IMR-90 (cell line): ENCODE measurements at regions not wholly inside any gene's neighbourhood (a gene's known extent, or its start where the extent isn't known, plus 50 kb on each side); places are given as distances from the start of the nearest gene placed in this dataset.

ENCODE experiments used
- ATAC-seq: fragments of 200-7000 bp; cut with Tn5 transposase; 2 replicates; pipeline ENCODE4 v1.9.1; 2020; ENCODE audit warnings: low read depth, mild to moderate bottlenecking, moderate library complexity
- BruUV-seq: library from RNA; stranded (reverse); fragments of 400-500 nt; replicated peaks from 2 replicates; lab custom pipeline; 2021; lab: Mats Ljungman, UMichigan
- CTCF ChIA-PET: fragments of 300-600 bp; formaldehyde crosslinking; extraction: SDS; loops from one replicate; lab custom pipeline; 2021; ENCODE audit warnings: antibody characterized with exemption; lab: Yijun Ruan, JAX
- POLR2A ChIA-PET: fragments of 300-600 bp; sonication (Branson Sonifier 250); formaldehyde crosslinking; loops from one replicate; lab custom pipeline; 2022; ENCODE audit warnings: antibody characterized with exemption; ENCODE audit not compliant: unreplicated experiment; lab: Charles Lee
- DNase-seq: peaks from one replicate; pipeline ENCODE4 v3.0.0; 2013
- H2AFZ ChIP-seq: replicated peaks from 2 replicates; pipeline ENCODE3; 2013; ENCODE audit warnings: low read length, mild to moderate bottlenecking; ENCODE audit not compliant: poor library complexity
- H2AK5ac ChIP-seq: 2 replicates; pipeline ENCODE4 v1.6.1; 2013; ENCODE audit warnings: low read depth, low read length, inconsistent platforms
- H2AK9ac ChIP-seq: replicated peaks from 2 replicates; pipeline ENCODE3; 2013; ENCODE audit warnings: mild to moderate bottlenecking, low read depth, low read length, moderate library complexity; ENCODE audit not compliant: poor library complexity
- H2BK120ac ChIP-seq: 2 replicates; pipeline ENCODE4 v1.6.1; 2013; ENCODE audit warnings: low read depth, low read length, inconsistent platforms
- H2BK15ac ChIP-seq: 3 replicates; pipeline ENCODE4 v1.6.1; 2013; ENCODE audit warnings: low read depth, low read length, inconsistent platforms
- H2BK20ac ChIP-seq: 2 replicates; pipeline ENCODE4 v1.6.1; 2013; ENCODE audit warnings: low read depth, mild to moderate bottlenecking, inconsistent platforms, low read length, moderate library complexity
- H2BK5ac ChIP-seq: 2 replicates; pipeline ENCODE4 v1.6.1; 2013; ENCODE audit warnings: mild to moderate bottlenecking, low read depth, low read length, inconsistent platforms; ENCODE audit not compliant: poor library complexity, severe bottlenecking
- H3K14ac ChIP-seq: replicated peaks from 2 replicates; pipeline ENCODE4 v1.6.1; 2013; ENCODE audit warnings: low read depth, low read length, inconsistent platforms
- H3K18ac ChIP-seq: 2 replicates; pipeline ENCODE4 v1.6.1; 2013; ENCODE audit warnings: low read depth, low read length, control low read depth
- H3K23ac ChIP-seq: 2 replicates; pipeline ENCODE4 v1.6.1; 2013; ENCODE audit warnings: low read depth, low read length, inconsistent platforms
- H3K27ac ChIP-seq: 2 replicates; pipeline ENCODE4 v1.5.1; 2013; ENCODE audit warnings: mild to moderate bottlenecking, control low read depth, low read length; ENCODE audit not compliant: insufficient read depth
- H3K27me3 ChIP-seq: 2 replicates; pipeline ENCODE4 v1.6.1; 2013; ENCODE audit warnings: low read length; ENCODE audit not compliant: control insufficient read depth, insufficient read depth
- H3K36me3 ChIP-seq: 2 replicates; pipeline ENCODE4 v1.6.1; 2013; ENCODE audit warnings: low read length, mixed read lengths; ENCODE audit not compliant: control insufficient read depth, insufficient read depth
- H3K4ac ChIP-seq: 2 replicates; pipeline ENCODE4 v1.6.1; 2013; ENCODE audit warnings: low read depth, low read length, inconsistent platforms
- H3K4me1 ChIP-seq: 2 replicates; pipeline ENCODE4 v1.6.1; 2013; ENCODE audit warnings: low read length, mixed read lengths; ENCODE audit not compliant: control insufficient read depth, insufficient read depth
- H3K4me2 ChIP-seq: 2 replicates; pipeline ENCODE4 v1.6.1; 2013; ENCODE audit warnings: low read depth, mild to moderate bottlenecking, control low read depth, low read length, moderate library complexity
- H3K4me3 ChIP-seq: 2 replicates; pipeline ENCODE4 v1.5.1; 2013; ENCODE audit warnings: low read depth, mild to moderate bottlenecking, control low read depth, low read length, moderate library complexity; ENCODE audit not compliant: insufficient read depth
- H3K56ac ChIP-seq: 2 replicates; pipeline ENCODE4 v1.6.1; 2013; ENCODE audit warnings: low read length, inconsistent platforms; ENCODE audit not compliant: insufficient read depth; ENCODE audit errors: extremely low read depth
- H3K79me1 ChIP-seq, 2 experiments: 2 replicates each; pipeline ENCODE4 v1.6.1; 2013; ENCODE audit warnings: low read length in 2 of 2, inconsistent platforms in 1 of 2, low read depth in 1 of 2
- H3K9ac ChIP-seq: 2 replicates; pipeline ENCODE4 v1.6.1; 2013; ENCODE audit warnings: low read depth, low read length, control low read depth
- H3K9me1 ChIP-seq: 2 replicates; pipeline ENCODE4 v1.6.1; 2013; ENCODE audit warnings: low read length, inconsistent platforms; ENCODE audit not compliant: insufficient read depth
- H3K9me3 ChIP-seq: 2 replicates; pipeline ENCODE4 v1.6.1; 2013; ENCODE audit warnings: low read length; ENCODE audit not compliant: control insufficient read depth, insufficient read depth
- H4K20me1 ChIP-seq: 2 replicates; pipeline ENCODE4 v1.6.1; 2013; ENCODE audit warnings: low read length, inconsistent platforms; ENCODE audit not compliant: insufficient read depth
- H4K5ac ChIP-seq: 2 replicates; pipeline ENCODE4 v1.6.1; 2013; ENCODE audit warnings: mild to moderate bottlenecking, low read depth, low read length, control low read depth
- H4K8ac ChIP-seq, 2 experiments: 2 replicates each; pipeline ENCODE4 v1.6.1; 2013; ENCODE audit warnings: low read depth in 2 of 2, low read length in 2 of 2, control low read depth in 1 of 2, inconsistent platforms in 1 of 2
- H4K91ac ChIP-seq: 2 replicates; pipeline ENCODE4 v1.6.1; 2013; ENCODE audit warnings: low read depth, low read length, inconsistent platforms; ENCODE audit not compliant: insufficient read depth
- BHLHE40 ChIP-seq: fragments of 150-350 bp; IDR thresholded peaks from 2 replicates; pipeline ENCODE4 v1.6.1; 2016; ENCODE audit warnings: mild to moderate bottlenecking, low read depth, low read length
- CEBPB ChIP-seq: IDR thresholded peaks from 2 replicates; pipeline ENCODE4 v1.6.1; 2012; ENCODE audit warnings: low read depth, low read length, improper control_type of control experiment
- CHD1 ChIP-seq: IDR thresholded peaks from 2 replicates; pipeline ENCODE4 v1.6.1; 2012; ENCODE audit warnings: low read depth, low read length, improper control_type of control experiment
- CTCF ChIP-seq: conservative IDR thresholded peaks from 2 replicates; pipeline ENCODE4 v1.5.1; 2012; ENCODE audit warnings: mild to moderate bottlenecking, low read depth, low read length, improper control_type of control experiment
- FOS ChIP-seq: fragments of 150-350 bp; IDR thresholded peaks from 2 replicates; pipeline ENCODE4 v1.6.1; 2016; ENCODE audit warnings: low read depth, low read length
- MAFK ChIP-seq: IDR thresholded peaks from 2 replicates; pipeline ENCODE4 v1.6.1; 2012; ENCODE audit warnings: low read depth, low read length, improper control_type of control experiment
- MAZ ChIP-seq: IDR thresholded peaks from 2 replicates; pipeline ENCODE4 v1.6.1; 2012; ENCODE audit warnings: low read depth, mild to moderate bottlenecking, low read length, improper control_type of control experiment, moderate library complexity, borderline replicate concordance
- MXI1 ChIP-seq: IDR thresholded peaks from 2 replicates; pipeline ENCODE4 v1.6.1; 2012; ENCODE audit warnings: low read depth, mild to moderate bottlenecking, low read length, moderate library complexity, borderline replicate concordance
- NFE2L2 ChIP-seq: fragments of 150-350 bp; IDR thresholded peaks from 2 replicates; pipeline ENCODE4 v1.6.1; 2016; ENCODE audit warnings: low read depth, mild to moderate bottlenecking, low read length
- POLR2A ChIP-seq: IDR thresholded peaks from 2 replicates; pipeline ENCODE4 v1.6.1; 2012; ENCODE audit warnings: mild to moderate bottlenecking, low read depth, low read length
- RAD21 ChIP-seq: IDR thresholded peaks from 2 replicates; pipeline ENCODE4 v1.6.1; 2012; ENCODE audit warnings: low read length, improper control_type of control experiment
- RCOR1 ChIP-seq: IDR thresholded peaks from 2 replicates; pipeline ENCODE4 v1.6.1; 2012; ENCODE audit warnings: mild to moderate bottlenecking, low read length, improper control_type of control experiment; ENCODE audit not compliant: insufficient replicate concordance
- RFX5 ChIP-seq: IDR thresholded peaks from 2 replicates; pipeline ENCODE4 v1.8.0; 2012; ENCODE audit warnings: low read depth, mild to moderate bottlenecking, low read length, moderate library complexity
- SMC3 ChIP-seq: fragments of 150-350 bp; IDR thresholded peaks from 2 replicates; pipeline ENCODE4 v1.6.1; 2016; ENCODE audit warnings: low read depth, mild to moderate bottlenecking, antibody characterized with exemption, low read length, moderate library complexity
- USF2 ChIP-seq: fragments of 150-350 bp; IDR thresholded peaks from 2 replicates; pipeline ENCODE4 v1.6.1; 2017; ENCODE audit warnings: mild to moderate bottlenecking, antibody characterized with exemption, low read length, low read depth
- WGBS, 2 experiments: methylation state at CpG; one replicate each; pipeline versions ENCODE4 v1.1.5 to v1.1.7; 2013; ENCODE audit warnings: missing lambda C conversion rate in 2 of 2; ENCODE audit not compliant: insufficient read length in 1 of 2; ENCODE audit errors: extremely low coverage in 2 of 2; 5-methylcytosine and 5-hydroxymethylcytosine counted together
- dilution Hi-C: fragments of 300-500 bp; cut with HindIII; formaldehyde crosslinking; loops from one replicate; pipeline ENCODE4 v1.14.3; 2018; ENCODE audit warnings: low sequenced_read_pairs; ENCODE audit not compliant: unreplicated experiment
- in situ Hi-C: fragments of 300-500 bp; cut with MboI; formaldehyde crosslinking; loops from 3 replicates; pipeline ENCODE4 v1.14.3; 2019; ENCODE audit warnings: low sequenced_read_pairs, inconsistent platforms, mixed read lengths
- intact Hi-C: fragments of 100-400 bp; cut with micrococcal nuclease; formaldehyde crosslinking; loops from 2 replicates; pipeline ENCODE4 v1.10.0; 2022
- TF ChIP-seq, protein P1 (sequence below): fragments of 150-350 bp; IDR thresholded peaks from 2 replicates; pipeline ENCODE4 v1.6.1; 2016; ENCODE audit warnings: low read depth, mild to moderate bottlenecking, low read length, moderate library complexity, borderline replicate concordance

DNA sequence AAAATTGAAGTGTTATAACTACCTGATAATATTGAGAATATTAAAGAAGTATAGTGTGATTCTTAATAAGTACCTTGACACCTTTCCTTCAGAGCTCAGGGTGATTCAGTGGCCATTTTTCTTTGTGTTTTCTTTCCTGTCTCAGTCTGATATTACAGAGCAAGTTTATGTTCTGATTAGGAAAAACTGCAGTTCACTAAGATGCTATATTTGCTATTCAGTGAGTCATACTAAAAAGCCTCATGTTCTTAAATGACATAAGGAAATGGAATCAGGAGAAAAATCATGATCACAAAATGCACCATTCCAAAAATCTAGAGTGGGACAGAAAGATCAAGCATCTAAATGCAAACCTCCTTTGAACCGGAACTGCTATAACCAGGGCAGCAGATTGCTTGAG, 390.6 kb upstream of the ATP2B1 start:
- H2BK20ac ChIP-seq = no peak overlapping the region
- no peak overlapping the region for H3K23ac ChIP-seq
- H2BK120ac ChIP-seq = no peak overlapping the region
- no peak overlapping the region for H3K4ac ChIP-seq
- no peak overlapping the region for H2AFZ ChIP-seq
- H3K14ac ChIP-seq = no peak overlapping the region
- H4K20me1 ChIP-seq = no peaks in the 10 kb centered on the region
- intact Hi-C loops = no loop called here
- ChIA-PET POLR2A (no interaction called here), CTCF (no interaction called here)
- H4K5ac ChIP-seq = no peak overlapping the region
- no peak overlapping the region for H4K91ac ChIP-seq
- no peaks in the 10 kb centered on the region for H3K9me3 ChIP-seq
- no peaks in the 10 kb centered on the region for H3K36me3 ChIP-seq
- no peak overlapping the region for H2BK15ac ChIP-seq
- in situ Hi-C loops = no loop called here
- H3K9me1 ChIP-seq = no peaks in the 10 kb centered on the region; the same call in 1 of the 2 replicates
- no peak overlapping the region for H2BK5ac ChIP-seq
- no peak overlapping the region for H3K4me2 ChIP-seq
- no peak for TF ChIP-seq CTCF
- TF ChIP-seq CHD1 = no peak
- TF ChIP-seq SMC3 = no peak
- no peak for TF ChIP-seq FOS
- no peak for TF ChIP-seq RAD21
- TF ChIP-seq RCOR1 = no peak
- TF ChIP-seq MAZ = no peak
- TF ChIP-seq CEBPB = no peak
- TF ChIP-seq POLR2A = no peak
- TF ChIP-seq USF2 = no peak
- TF ChIP-seq MXI1 = no peak
- TF ChIP-seq BHLHE40 = no peak
- no peak for TF ChIP-seq NFE2L2
- TF ChIP-seq RFX5 = no peak
- TF ChIP-seq, protein P1, sequence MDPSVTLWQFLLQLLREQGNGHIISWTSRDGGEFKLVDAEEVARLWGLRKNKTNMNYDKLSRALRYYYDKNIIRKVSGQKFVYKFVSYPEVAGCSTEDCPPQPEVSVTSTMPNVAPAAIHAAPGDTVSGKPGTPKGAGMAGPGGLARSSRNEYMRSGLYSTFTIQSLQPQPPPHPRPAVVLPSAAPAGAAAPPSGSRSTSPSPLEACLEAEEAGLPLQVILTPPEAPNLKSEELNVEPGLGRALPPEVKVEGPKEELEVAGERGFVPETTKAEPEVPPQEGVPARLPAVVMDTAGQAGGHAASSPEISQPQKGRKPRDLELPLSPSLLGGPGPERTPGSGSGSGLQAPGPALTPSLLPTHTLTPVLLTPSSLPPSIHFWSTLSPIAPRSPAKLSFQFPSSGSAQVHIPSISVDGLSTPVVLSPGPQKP = no peak
- TF ChIP-seq MAFK = no peak
- H2AK5ac ChIP-seq = no peak overlapping the region
- dilution Hi-C loops = no loop called here
- H3K56ac ChIP-seq = no peak overlapping the region
- H3K18ac ChIP-seq = no peak overlapping the region; the same call in 1 of the 2 replicates
- no peak overlapping the region for H3K9ac ChIP-seq
- H3K27me3 ChIP-seq = no peaks in the 10 kb centered on the region
- no peak overlapping the region for H2AK9ac ChIP-seq
- H3K4me3 ChIP-seq = no peak overlapping the region
- ATAC-seq = peak; percentile 74
- H3K4me1 ChIP-seq = peaks cover 3% of the 10 kb centered on the region
- H3K79me1 ChIP-seq = no peaks in the 10 kb centered on the region
- no peak overlapping the region for H4K8ac ChIP-seq
- no CpG with 5 or more reads among the region's 1 CpG for WGBS, 2 experiments
- BruUV-seq = no TSS peak
- peak; percentile 59 for DNase-seq
- no peak overlapping the region for H3K27ac ChIP-seq
